HepG2 (cell line): ENCODE measurements at regions not wholly inside any gene's neighbourhood (a gene's known extent, or its start where the extent isn't known, plus 50 kb on each side); places are given as distances from the start of the nearest gene placed in this dataset.

Experiments
- ATAC-seq: fragments of 200-7000 bp; cut with Tn5 transposase; 3 replicates; pipeline ENCODE4 v1.9.1; 2020; ENCODE audit warnings: mild to moderate bottlenecking, moderate library complexity
- BruUV-seq: library from RNA; stranded (reverse); fragments of 400-500 nt; replicated peaks from 2 replicates; lab custom pipeline; 2021; lab: Mats Ljungman, UMichigan
- CTCF ChIA-PET: fragments of 300-600 bp; formaldehyde crosslinking; extraction: SDS; loops from one replicate; lab custom pipeline; 2021; ENCODE audit warnings: low total read pairs, inconsistent platforms, low intra/inter-chr PET ratio; lab: Yijun Ruan, JAX
- POLR2A ChIA-PET: fragments of 350-600 bp; sonication (Branson Sonifier 250); formaldehyde crosslinking; loops from one replicate; lab custom pipeline; 2020; ENCODE audit warnings: antibody characterized with exemption, inconsistent platforms; lab: Yijun Ruan, JAX
- DNase-seq: peaks from one replicate; pipeline ENCODE4 v3.0.0-alpha.2; 2015; ENCODE audit warnings: low spot score
- FAIRE-seq: peaks from 3 replicates; lab custom pipeline; 2011; peaks lifted over from hg19 to GRCh38; lab: Jason Lieb, UNC
- H2AFZ ChIP-seq: one replicate; pipeline ENCODE4 v1.6.1; 2011; ENCODE audit warnings: low read length, inconsistent platforms
- H3K27ac ChIP-seq: fragments of 300-600 bp; 3 replicates; pipeline ENCODE4 v1.8.0; 2011; ENCODE audit warnings: mixed run types, mild to moderate bottlenecking, mixed read lengths, low read length, inconsistent platforms; ENCODE audit not compliant: insufficient read depth; ENCODE audit errors: extremely low read length
- H3K27me3 ChIP-seq, 2 experiments: fragments of 200-600 bp in 1 of 2; 2 replicates in 1 of 2; 3 replicates in 1 of 2; pipeline versions ENCODE4 v1.6.0 to v1.8.0; 2011; ENCODE audit warnings: low read length in 2 of 2, mild to moderate bottlenecking in 2 of 2, moderate library complexity in 2 of 2, inconsistent platforms in 1 of 2; ENCODE audit not compliant: insufficient read depth in 2 of 2, control insufficient read depth in 1 of 2
- H3K36me3 ChIP-seq, 2 experiments: fragments of 200-600 bp in 1 of 2; replicated peaks in 1 of 2; 2 replicates in 1 of 2; 3 replicates in 1 of 2; pipeline versions ENCODE4 v1.5.1 to v1.8.0; 2011; ENCODE audit warnings: low read length in 2 of 2, inconsistent platforms in 1 of 2; ENCODE audit not compliant: insufficient read depth in 2 of 2, control insufficient read depth in 1 of 2
- H3K4me1 ChIP-seq: 2 replicates; pipeline ENCODE4 v1.5.1; 2012; ENCODE audit warnings: low read length, inconsistent platforms; ENCODE audit not compliant: insufficient read depth
- H3K4me2 ChIP-seq: 2 replicates; pipeline ENCODE4 v1.6.0; 2011; ENCODE audit warnings: low read depth, low read length, inconsistent platforms
- H3K4me3 ChIP-seq, 3 experiments: fragments of 200-600 bp in 1 of 3; sonication (generic), shearing (Covaris generic) in 1 of 3; replicated peaks in 1 of 3; 2 replicates each; pipeline ENCODE4 v1.5.1; 2011 to 2016; ENCODE audit warnings: low read length in 3 of 3, inconsistent platforms in 2 of 3, low read depth in 2 of 3, mild to moderate bottlenecking in 2 of 3, control low read depth in 1 of 3, mixed read lengths in 1 of 3; ENCODE audit not compliant: insufficient read depth in 1 of 3
- H3K79me2 ChIP-seq: one replicate; pipeline ENCODE4 v1.6.1; 2011; ENCODE audit warnings: low read length, inconsistent platforms; ENCODE audit not compliant: insufficient read depth
- H3K9ac ChIP-seq: 2 replicates; pipeline ENCODE4 v1.6.0; 2011; ENCODE audit warnings: mild to moderate bottlenecking, low read depth, low read length, inconsistent platforms; ENCODE audit not compliant: insufficient read depth
- H3K9me3 ChIP-seq: 2 replicates; pipeline ENCODE4 v1.5.1; 2012; ENCODE audit warnings: mild to moderate bottlenecking, low read length
- H4K20me1 ChIP-seq: 2 replicates; pipeline ENCODE4 v1.6.0; 2011; ENCODE audit warnings: inconsistent platforms, mild to moderate bottlenecking, low read length, moderate library complexity; ENCODE audit not compliant: insufficient read depth
- GMEB2 ChIP-seq: IDR thresholded peaks from 2 replicates; pipeline ENCODE4 v1.6.1; 2016; ENCODE audit warnings: missing biosample characterization, missing genetic modification reagents, low read depth
- IKZF1 ChIP-seq: fragments of 450-650 bp; IDR thresholded peaks from 2 replicates; pipeline ENCODE4 v1.7.1; 2016
- SMYD3 ChIP-seq: sonication (generic); formaldehyde crosslinking; IDR thresholded peaks from 2 replicates; pipeline ENCODE4 v1.8.1; 2023; ENCODE audit warnings: mild to moderate bottlenecking, missing genetic modification reagents
- ZEB1 ChIP-seq: IDR thresholded peaks from 2 replicates; pipeline ENCODE4 v1.6.1; 2012; ENCODE audit warnings: mild to moderate bottlenecking, low read depth, inconsistent platforms; ENCODE audit not compliant: insufficient replicate concordance
- ZKSCAN1 ChIP-seq: fragments of 150-350 bp; IDR thresholded peaks from 2 replicates; pipeline ENCODE4 v1.6.1; 2014; ENCODE audit warnings: low read length
- ZNF563 ChIP-seq: sonication (generic); formaldehyde crosslinking; IDR thresholded peaks from 2 replicates; pipeline ENCODE4 v1.8.0; 2022; ENCODE audit warnings: mild to moderate bottlenecking, moderate library complexity, missing genetic modification reagents
- ZNF670 ChIP-seq: sonication (generic); formaldehyde crosslinking; IDR thresholded peaks from 2 replicates; pipeline ENCODE4 v1.8.0; 2022; ENCODE audit warnings: mild to moderate bottlenecking, missing genetic modification reagents, borderline replicate concordance
- ZNF710 ChIP-seq: sonication (generic); formaldehyde crosslinking; IDR thresholded peaks from 2 replicates; pipeline ENCODE4 v1.5.0; 2020; ENCODE audit warnings: mild to moderate bottlenecking, missing genetic modification reagents, borderline replicate concordance
- WGBS: methylation state at CpG from one replicate; pipeline ENCODE4 v1.1.6; 2017; ENCODE audit warnings: low lambda C conversion rate; 5-methylcytosine and 5-hydroxymethylcytosine counted together
- in situ Hi-C: cut with HindIII; loops from 2 replicates; pipeline ENCODE4 v1.10.0; 2017; ENCODE audit warnings: low pct_unique_long_range_greater_than_20kb; ENCODE audit not compliant: extremely low pct_ligation_motif_present
- intact Hi-C: fragments of 100-400 bp; cut with micrococcal nuclease; formaldehyde crosslinking; loops from one replicate; pipeline ENCODE4 v1.10.0; 2022; ENCODE audit not compliant: unreplicated experiment

- intact Hi-C loops (no loop called here), in situ Hi-C loops (loop anchor here (5.0 kb wide), 2 partner anchors 246 to 486 kb away; no protein-coding TSS in a partner anchor)
- no peaks in the 10 kb centered on the region for H3K9me3 ChIP-seq
- no peak overlapping the region for H2AFZ ChIP-seq
- CTCF ChIA-PET = interaction anchor here (1.1 to 2.2 kb wide), 6 partner anchors 185 to 574 kb away, joined by 3 to 11 read pairs (median 6); no protein-coding TSS in a partner anchor
- peaks cover 0 to 15% of the 10 kb centered on the region in 2 experiments; a peak in 2 of 5 replicates for H3K27me3 ChIP-seq
- peaks cover 4% of the 10 kb centered on the region; the same call in 1 of the 2 replicates for H4K20me1 ChIP-seq
- POLR2A ChIA-PET = no interaction called here
- no peak overlapping the region for H3K4me2 ChIP-seq
- H3K4me3 ChIP-seq = no peak overlapping the region
- H3K79me2 ChIP-seq = no peaks in the 10 kb centered on the region
- ATAC-seq (no peak), FAIRE-seq (no peak), DNase-seq (no peak)
- no TSS peak for BruUV-seq
- no peaks in the 10 kb centered on the region for H3K36me3 ChIP-seq
- TF ChIP-seq ZNF563 (CRISPR knock-in tag) = no peak
- TF ChIP-seq ZNF710 (CRISPR knock-in tag) = no peak
- TF ChIP-seq IKZF1 = no peak
- TF ChIP-seq ZEB1 = no peak
- TF ChIP-seq ZNF670 (CRISPR knock-in tag) = no peak
- TF ChIP-seq ZKSCAN1 = no peak
- no peak for TF ChIP-seq SMYD3 (CRISPR knock-in tag)
- no peak for TF ChIP-seq GMEB2
- H3K9ac ChIP-seq = no peak overlapping the region
- no peak overlapping the region for H3K27ac ChIP-seq
- 74% methylated on average over 10 of the region's 12 CpGs for WGBS
- H3K4me1 ChIP-seq = no peaks in the 10 kb centered on the region
Measured at GRCh38 chr11:19558189-19558986, 154.2 kb upstream of the NAV2 start.
